ENCODE measurements at regions not wholly inside any gene's neighbourhood (a gene's known extent, or its start where the extent isn't known, plus 50 kb on each side); places are given as distances from the start of the nearest gene placed in this dataset.

- Histone ChIP-seq H3K4me3 (ENCODE audit: low read depth in 1 of 2, low read length in 2 of 2) (no peak overlapping the region), H3K79me2 (ENCODE audit: insufficient read depth, low read length) (no peaks in the 10 kb centered on the region), H4K20me1 (ENCODE audit: insufficient read depth, low read length) (no peaks in the 10 kb centered on the region), H2AFZ (ENCODE audit: low read depth, low read length) (no peak overlapping the region), H3K4me2 (ENCODE audit: insufficient read depth, low read length) (no peak overlapping the region), H3K9ac (ENCODE audit: low read depth, low read length) (no peak overlapping the region), H3K36me3 (ENCODE audit: insufficient read depth, low read length) (no peaks in the 10 kb centered on the region), H3K4me1 (ENCODE audit: insufficient read depth, low read length) (no peaks in the 10 kb centered on the region), H3K27me3 (ENCODE audit: insufficient read depth, low read length, poor library complexity) (no peaks in the 10 kb centered on the region), H3K9me3 (ENCODE audit: insufficient read depth, low read length, severe bottlenecking) (no peaks in the 10 kb centered on the region), H3K27ac (ENCODE audit: low read length) (no peak overlapping the region)
- ATAC-seq (ENCODE audit: insufficient read depth, low read depth) (no peak), DNase-seq (no peak)
- no peak for TF ChIP-seq EZH2 (IDR thresholded peaks at IDR 0.05; ENCODE audit: borderline replicate concordance, low read depth, low read length, severe bottlenecking)
- no peak for TF ChIP-seq CTCF (IDR thresholded peaks at IDR 0.05; ENCODE audit: borderline replicate concordance, extremely low read depth, low read length, poor library complexity, severe bottlenecking)
These were observed 54.4 kb upstream of the GRIP1 start for GRCh38 chr12:66733321-66733720.

GRCh38 chr12:66733839-66734238 lies 55.0 kb upstream of the GRIP1 start:
- ATAC-seq (ENCODE audit: insufficient read depth, low read depth): no peak
- Histone ChIP-seq H3K4me1 (ENCODE audit: insufficient read depth, low read length) (no peaks in the 10 kb centered on the region), H2AFZ (ENCODE audit: low read depth, low read length) (no peak overlapping the region), H3K4me2 (ENCODE audit: insufficient read depth, low read length) (no peak overlapping the region), H3K27me3 (ENCODE audit: insufficient read depth, low read length, poor library complexity) (no peaks in the 10 kb centered on the region), H3K9ac (ENCODE audit: low read depth, low read length) (no peak overlapping the region), H3K79me2 (ENCODE audit: insufficient read depth, low read length) (no peaks in the 10 kb centered on the region), H4K20me1 (ENCODE audit: insufficient read depth, low read length) (no peaks in the 10 kb centered on the region), H3K27ac (ENCODE audit: low read length) (no peak overlapping the region), H3K36me3 (ENCODE audit: insufficient read depth, low read length) (no peaks in the 10 kb centered on the region), H3K9me3 (ENCODE audit: insufficient read depth, low read length, severe bottlenecking) (no peaks in the 10 kb centered on the region), H3K4me3 (ENCODE audit: low read depth in 1 of 2, low read length in 2 of 2) (no peak overlapping the region)
- TF ChIP-seq CTCF (IDR thresholded peaks at IDR 0.05; ENCODE audit: borderline replicate concordance, extremely low read depth, low read length, poor library complexity, severe bottlenecking) (no peak), EZH2 (IDR thresholded peaks at IDR 0.05; ENCODE audit: borderline replicate concordance, low read depth, low read length, severe bottlenecking) (no peak)
- DNase-seq: no peak

- no peak overlapping the region for H3K27ac ChIP-seq (ENCODE audit: low read length)
- no peak overlapping the region for H3K9ac ChIP-seq (ENCODE audit: low read depth, low read length)
- ATAC-seq (ENCODE audit: insufficient read depth, low read depth) (no peak), DNase-seq (no peak)
- H3K4me2 ChIP-seq (ENCODE audit: insufficient read depth, low read length): no peak overlapping the region
- TF ChIP-seq EZH2 (IDR thresholded peaks at IDR 0.05; ENCODE audit: borderline replicate concordance, low read depth, low read length, severe bottlenecking): no peak
- no peak for TF ChIP-seq CTCF (IDR thresholded peaks at IDR 0.05; ENCODE audit: borderline replicate concordance, extremely low read depth, low read length, poor library complexity, severe bottlenecking)
- no peak overlapping the region for H3K4me3 ChIP-seq (ENCODE audit: low read depth in 1 of 2, low read length in 2 of 2)
- no peaks in the 10 kb centered on the region for H3K9me3 ChIP-seq (ENCODE audit: insufficient read depth, low read length, severe bottlenecking)
- no peaks in the 10 kb centered on the region for H3K79me2 ChIP-seq (ENCODE audit: insufficient read depth, low read length)
- no peaks in the 10 kb centered on the region for H3K36me3 ChIP-seq (ENCODE audit: insufficient read depth, low read length)
- H3K27me3 ChIP-seq (ENCODE audit: insufficient read depth, low read length, poor library complexity): no peaks in the 10 kb centered on the region
- no peaks in the 10 kb centered on the region for H4K20me1 ChIP-seq (ENCODE audit: insufficient read depth, low read length)
- H2AFZ ChIP-seq (ENCODE audit: low read depth, low read length): no peak overlapping the region
- no peaks in the 10 kb centered on the region for H3K4me1 ChIP-seq (ENCODE audit: insufficient read depth, low read length)
These were observed 56.4 kb upstream of the GRIP1 start for GRCh38 chr12:66735275-66735674.

- Histone ChIP-seq H3K36me3 (ENCODE audit: insufficient read depth, low read length) (no peaks in the 10 kb centered on the region), H3K4me3 (ENCODE audit: low read depth in 1 of 2, low read length in 2 of 2) (no peak overlapping the region), H3K79me2 (ENCODE audit: insufficient read depth, low read length) (no peaks in the 10 kb centered on the region), H3K4me1 (ENCODE audit: insufficient read depth, low read length) (no peaks in the 10 kb centered on the region), H3K27me3 (ENCODE audit: insufficient read depth, low read length, poor library complexity) (no peaks in the 10 kb centered on the region), H2AFZ (ENCODE audit: low read depth, low read length) (no peak overlapping the region), H3K9ac (ENCODE audit: low read depth, low read length) (no peak overlapping the region), H3K9me3 (ENCODE audit: insufficient read depth, low read length, severe bottlenecking) (no peaks in the 10 kb centered on the region), H3K27ac (ENCODE audit: low read length) (no peak overlapping the region), H4K20me1 (ENCODE audit: insufficient read depth, low read length) (no peaks in the 10 kb centered on the region), H3K4me2 (ENCODE audit: insufficient read depth, low read length) (no peak overlapping the region)
- TF ChIP-seq CTCF (IDR thresholded peaks at IDR 0.05; ENCODE audit: borderline replicate concordance, extremely low read depth, low read length, poor library complexity, severe bottlenecking): no peak
- no peak for TF ChIP-seq EZH2 (IDR thresholded peaks at IDR 0.05; ENCODE audit: borderline replicate concordance, low read depth, low read length, severe bottlenecking)
- DNase-seq: no peak
- no peak for ATAC-seq (ENCODE audit: insufficient read depth, low read depth)
These were observed 58.1 kb upstream of the GRIP1 start for GRCh38 chr12:66736931-66737330.
